ENCODE measurements at regions not wholly inside any gene's neighbourhood (a gene's known extent, or its start where the extent isn't known, plus 50 kb on each side); places are given as distances from the start of the nearest gene placed in this dataset.

DNA sequence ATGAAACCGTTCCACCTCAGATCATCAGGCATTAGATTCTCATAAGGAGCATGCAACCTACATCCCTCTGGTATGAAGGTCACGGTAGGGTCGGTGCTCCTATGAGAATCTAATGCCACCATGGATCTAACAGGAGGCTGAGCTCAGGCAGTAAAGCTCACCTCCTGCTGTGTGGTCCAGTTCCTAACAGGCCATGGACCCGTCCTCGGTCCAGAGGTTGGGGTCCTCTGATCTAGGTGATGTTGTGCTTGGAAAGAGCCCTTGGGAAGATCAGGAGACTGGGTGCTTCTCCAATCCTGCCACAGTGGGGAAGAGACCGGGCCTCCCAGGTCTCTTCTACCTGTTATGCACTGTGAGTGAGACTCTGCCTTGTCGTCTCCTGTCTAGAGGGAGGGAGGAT, 104.6 kb downstream of the ACKR3 start:
- DNase-seq: no peak

DNA sequence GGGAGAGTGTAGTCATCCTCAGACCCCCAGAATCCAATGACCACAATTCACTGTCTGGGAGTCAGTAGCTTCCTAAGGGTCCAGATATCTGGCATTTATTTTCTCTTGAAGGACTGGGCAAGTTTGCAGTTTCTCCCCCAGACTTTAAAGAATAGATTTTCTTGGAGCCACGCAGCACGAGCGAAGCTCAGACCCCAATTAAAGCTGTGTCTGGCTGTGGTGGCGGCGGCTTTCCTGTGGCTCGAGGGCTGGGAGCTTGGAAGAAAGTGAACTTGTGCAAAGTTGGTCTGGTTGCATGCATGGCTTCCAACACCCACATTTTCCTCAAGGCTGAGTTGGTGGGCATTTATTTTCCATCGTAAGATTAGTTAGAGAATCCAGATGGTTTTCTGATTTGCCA, 105.0 kb downstream of the ACKR3 start:
- no peak for DNase-seq

DNA sequence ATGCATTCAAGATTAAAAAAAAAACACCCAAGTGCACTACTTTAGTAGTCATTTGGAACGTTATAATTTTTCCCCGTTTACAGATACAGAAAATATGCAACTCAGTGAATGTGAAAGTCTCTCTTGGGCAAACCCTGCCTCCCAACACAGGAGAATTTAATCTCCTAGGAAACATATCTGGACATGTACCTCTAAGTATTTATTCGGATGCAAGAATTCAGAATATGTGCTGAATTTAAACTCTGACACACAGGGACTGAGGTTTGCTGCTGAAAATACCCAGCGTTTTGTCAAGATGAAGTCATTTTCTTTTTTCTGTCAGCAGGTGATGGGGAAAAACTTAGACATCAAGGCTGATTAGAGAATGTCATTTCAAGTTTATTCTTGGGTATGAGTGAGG, 105.4 kb downstream of the ACKR3 start:
- DNase-seq: no peak

DNA sequence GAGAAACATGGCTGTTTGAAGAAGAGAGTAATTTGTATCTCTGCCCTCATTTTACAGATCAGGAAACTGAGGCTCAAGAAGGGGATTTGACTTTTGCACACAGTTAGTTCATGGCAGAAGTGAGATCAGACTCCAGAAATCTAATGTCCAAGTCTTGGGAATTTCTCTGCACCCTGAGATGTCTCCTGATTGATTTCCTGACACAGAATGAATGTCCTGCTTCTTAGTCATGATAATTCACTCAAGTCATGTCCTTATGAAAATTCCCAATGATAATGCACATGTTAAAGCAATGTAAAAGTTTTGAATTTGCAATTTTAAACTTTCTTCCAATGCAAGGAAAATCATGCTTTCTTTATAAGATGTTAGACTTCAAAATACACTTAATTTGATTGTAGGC, 105.9 kb downstream of the ACKR3 start:
- no peak for DNase-seq

DNA sequence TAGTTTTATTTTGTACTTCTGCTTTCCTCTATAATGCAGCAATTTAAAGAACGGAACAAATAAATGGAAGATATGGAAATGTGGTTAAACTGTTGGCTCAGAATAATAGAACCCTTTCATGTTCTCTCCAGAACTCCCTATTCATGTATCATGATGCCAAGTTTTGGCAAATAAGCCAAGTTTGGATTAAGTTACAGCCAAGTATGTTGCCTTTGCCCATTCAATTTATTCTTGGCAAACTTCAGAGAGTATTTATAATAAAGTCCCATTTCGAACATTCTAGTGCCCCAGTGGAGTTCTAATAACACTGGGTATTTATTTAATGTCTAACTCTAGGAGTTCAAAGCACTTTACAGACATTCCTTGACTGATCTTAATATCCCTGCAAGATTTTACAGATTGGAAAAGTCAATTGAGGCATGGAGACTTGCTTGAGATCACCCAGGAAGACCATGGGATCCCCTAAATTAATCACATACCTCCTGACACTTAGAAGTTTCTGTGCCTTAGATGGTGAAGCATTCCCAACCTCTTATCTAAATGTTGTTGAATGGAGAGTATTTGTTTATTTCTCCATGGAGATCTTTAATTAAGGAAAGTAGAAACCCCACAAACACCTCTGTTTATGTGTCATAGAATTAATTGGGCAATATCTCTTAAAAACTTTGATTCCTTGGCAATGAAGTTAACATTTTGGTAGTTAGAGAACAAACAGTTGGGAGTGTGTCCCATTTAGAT, 106.7 kb downstream of the ACKR3 start:
- no peak for DNase-seq

DNA sequence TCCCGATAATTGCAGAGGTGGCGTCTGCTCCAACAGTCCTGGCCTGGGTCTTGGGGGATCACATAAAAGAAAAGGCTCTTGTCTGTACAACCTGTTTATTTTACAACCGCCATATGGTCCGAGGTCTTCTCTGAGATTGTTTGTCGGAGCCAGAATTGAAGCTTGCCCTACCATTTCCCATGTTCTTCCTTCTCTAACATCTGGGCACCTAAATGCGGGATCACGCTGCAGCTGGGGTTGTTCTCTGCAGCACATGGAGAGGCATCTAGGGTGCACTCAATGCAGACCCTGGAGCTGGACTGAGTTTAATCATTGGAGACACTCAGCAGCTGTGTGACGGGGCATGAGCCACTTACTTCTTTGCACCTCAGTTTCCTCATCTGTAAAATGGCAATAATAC, 107.7 kb downstream of the ACKR3 start:
- no peak for DNase-seq

DNA sequence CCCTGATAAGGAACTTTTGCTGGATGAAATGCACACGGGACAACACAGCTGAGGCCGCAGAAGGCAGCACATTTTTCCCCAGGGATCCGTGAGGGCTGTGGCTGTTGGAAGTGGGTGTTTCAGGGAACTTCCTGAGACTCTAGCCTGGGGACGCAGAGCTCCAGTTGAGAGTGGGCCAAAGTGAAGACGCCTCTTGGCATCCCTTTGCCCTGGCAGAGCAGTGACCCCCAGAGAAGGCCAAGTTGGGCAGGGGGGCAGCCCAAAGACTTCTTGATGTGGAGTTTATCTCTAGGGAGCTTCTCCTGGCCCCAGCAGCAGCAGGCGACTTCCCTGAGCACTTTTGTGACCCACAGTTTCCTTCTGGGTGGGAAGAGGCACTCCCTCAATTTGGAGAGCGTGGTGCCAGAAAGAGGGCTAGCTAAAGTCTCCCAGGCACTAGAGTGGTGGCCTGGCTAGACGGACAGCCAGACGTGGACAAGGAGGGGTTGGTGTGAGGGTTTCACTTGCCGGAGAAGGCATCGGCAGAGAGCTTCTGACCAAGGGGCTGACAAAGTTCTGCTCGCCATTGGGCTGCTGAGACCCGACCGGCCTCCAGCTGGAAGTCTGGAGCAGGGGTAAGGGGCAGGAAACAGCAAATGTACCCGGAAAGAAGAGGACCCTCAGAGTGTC, 108.8 kb downstream of the ACKR3 start:
- DNase-seq: no peak

DNA sequence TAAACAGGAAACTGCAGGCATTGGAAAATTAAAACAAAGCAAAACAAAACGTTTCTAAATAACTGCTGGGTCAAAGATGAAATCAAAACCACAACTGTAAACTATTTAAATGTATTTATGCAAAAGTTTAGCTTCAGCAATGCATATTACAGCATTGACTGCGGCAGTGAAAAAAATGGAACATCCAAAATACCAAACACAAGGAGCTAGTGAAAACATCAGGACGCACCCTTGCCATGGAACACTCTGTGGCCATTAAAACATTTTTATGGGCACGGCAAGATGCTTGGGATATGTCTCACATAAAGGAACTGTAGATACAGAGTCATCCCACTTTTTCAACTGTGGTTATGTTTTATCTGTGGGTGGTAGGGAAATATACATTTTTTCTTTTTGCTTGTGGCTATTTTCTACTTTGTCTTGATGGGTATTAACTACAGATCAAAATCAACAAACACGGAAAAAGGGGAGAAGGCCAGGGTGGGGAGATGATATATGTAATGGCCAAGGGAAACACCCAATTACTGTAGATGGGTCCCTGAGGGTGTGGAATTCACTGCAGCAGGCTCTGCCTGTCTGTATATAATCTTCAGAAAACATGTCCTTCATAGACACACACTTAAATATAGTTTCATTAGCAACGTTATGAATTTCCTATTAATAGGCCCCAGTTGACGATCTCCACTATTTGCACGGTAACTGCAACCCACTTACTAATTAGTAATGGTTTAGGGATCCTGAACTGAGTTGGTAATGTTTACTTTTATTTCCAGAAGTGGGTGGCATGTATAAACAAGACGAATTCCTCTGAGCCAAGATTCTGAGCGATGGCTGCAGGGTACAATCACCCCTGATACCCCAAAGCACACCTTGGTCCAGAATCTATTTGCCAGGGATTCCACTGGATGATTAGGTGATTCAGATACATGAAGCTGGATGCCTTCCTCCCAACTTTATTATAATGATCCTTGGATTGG, 110.5 kb downstream of the ACKR3 start:
- no peak for DNase-seq

DNA sequence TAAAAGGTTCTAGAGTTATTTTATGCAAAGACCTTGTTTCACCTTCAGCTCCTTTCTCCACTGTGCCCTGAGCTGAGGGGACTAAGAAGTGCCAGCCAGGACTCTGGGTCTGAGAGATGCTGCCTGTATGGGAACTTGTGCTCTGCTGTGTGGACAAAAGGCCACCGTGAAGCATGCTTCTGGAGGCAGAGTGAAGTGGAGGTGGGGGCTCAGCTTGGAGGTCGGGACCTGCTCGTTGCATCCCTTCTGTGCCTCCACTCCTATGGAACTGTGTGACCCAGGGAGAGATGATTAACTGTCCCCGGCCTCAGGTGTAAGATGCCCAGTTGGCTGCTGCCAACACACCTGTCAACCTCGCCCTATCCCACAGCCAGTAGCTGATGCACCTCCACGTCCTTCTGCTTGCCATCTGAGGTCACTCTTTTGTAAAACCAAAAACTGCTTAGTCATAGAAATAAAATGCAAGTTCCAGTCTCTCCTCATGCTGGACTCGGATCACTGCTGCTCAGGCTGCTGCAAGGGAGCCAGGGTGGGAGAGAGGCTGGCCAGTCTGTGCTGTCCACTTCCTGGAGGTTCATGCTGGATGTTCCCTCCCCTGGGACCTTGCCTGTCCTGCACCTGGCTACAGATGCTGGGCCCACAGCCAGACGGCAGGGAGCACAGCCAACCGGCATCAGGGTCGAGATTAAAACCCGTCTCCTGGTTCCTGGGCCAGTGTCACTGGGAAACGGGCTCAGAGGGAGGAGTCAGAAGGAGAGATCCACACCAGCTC, 113.2 kb downstream of the ACKR3 start:
- DNase-seq: no peak

DNA sequence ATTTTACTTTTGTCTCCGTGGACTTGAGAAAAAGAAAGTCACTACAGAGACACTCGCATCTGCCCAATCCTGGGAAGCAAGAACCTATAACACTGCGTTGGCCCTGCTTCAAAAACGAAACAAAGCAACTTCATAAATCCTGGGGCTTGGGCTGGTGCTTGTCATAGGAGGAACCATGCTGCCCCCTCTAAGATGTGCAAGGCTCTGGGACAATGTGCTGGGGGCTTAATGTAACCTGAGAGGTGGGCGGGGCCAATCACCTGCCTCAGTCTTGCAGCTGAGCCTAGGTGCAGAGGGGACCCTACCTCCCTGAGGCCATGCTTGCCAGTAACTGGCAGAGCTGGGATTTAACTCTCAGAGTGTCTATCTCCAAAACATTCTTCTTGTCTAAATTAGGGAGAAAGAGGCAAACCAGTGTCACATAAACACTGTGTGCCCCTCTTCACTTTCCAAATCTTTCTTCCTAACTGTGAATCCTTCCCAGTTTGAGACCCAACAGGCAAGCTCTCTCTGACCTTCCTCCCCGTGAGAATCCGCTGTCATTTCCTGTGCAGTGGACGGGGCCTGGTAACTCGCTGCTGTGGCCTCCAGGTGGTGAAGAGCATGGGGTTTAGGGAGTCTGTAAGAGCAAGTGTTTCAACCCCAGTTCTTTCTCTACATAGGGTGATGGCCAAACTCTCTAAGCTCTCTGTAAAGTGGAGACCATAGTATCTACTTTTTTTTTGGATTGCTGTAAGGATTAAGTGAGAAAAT, 115.1 kb downstream of the ACKR3 start:
- DNase-seq: no peak

DNA sequence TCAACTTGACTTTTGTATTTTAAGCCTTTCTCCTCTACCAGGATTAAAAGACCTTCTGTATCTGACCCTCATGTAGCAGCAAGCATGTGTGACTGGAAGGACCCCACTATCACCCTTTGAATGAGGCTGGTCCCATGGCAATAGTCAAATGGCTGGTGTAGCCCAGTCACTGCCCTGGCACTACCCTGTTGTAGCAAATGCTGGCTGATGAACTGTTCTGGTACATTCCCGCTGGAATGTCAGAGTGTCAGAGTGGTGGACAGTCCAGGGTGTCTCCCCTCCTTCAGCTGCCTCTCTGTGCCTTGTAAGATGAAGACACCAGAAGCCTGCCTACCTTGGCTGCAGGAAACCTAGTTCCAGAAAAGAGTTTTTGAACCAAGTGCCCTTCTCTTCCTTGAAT, 115.7 kb downstream of the ACKR3 start:
- DNase-seq: no peak

DNA sequence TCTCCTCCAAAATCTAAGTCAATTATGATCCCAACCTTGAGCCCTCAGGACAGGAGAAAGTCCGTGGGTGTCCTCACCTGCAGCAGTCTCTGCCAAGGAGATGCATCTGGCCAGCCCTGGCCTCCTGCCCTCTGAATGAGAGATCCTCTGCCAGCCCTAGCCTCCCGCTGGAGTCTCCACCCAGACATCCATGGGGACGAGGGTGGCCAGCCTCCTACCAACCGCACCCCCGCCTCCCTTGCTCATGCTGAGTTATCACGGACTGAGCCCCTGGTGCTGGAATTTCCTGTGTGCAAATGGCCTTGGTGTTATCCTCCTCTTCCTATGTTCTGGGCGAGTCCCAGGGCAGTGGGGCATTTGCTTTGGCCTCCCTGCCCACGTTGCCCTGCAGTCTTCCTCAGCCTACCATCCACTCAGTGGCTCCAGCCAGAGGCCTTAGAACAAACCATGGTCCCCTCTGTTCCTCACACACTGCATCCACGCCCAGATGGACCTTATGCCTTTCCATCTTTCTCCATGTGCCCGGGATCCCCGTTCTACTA, 116.4 kb downstream of the ACKR3 start:
- DNase-seq: no peak

DNA sequence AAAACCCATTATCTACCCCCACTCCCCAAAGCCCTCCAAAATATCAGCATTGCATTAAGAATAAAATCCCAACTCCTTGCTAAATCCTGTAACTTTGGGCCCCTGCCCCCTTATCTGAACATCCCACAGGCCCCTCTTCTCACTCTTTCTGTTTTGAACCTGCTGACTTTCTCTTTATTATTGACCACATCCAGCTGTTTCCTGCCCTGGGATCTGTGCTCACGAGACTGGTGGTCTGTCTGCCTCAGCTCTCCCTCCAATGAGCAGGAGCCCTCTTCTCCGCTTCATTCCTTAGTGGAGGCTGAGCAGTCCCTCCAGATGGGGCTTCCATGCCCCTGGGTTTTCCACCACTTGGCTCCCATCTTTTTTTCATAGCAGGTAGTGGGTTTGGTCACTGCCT, 116.9 kb downstream of the ACKR3 start:
- no peak for DNase-seq

DNA sequence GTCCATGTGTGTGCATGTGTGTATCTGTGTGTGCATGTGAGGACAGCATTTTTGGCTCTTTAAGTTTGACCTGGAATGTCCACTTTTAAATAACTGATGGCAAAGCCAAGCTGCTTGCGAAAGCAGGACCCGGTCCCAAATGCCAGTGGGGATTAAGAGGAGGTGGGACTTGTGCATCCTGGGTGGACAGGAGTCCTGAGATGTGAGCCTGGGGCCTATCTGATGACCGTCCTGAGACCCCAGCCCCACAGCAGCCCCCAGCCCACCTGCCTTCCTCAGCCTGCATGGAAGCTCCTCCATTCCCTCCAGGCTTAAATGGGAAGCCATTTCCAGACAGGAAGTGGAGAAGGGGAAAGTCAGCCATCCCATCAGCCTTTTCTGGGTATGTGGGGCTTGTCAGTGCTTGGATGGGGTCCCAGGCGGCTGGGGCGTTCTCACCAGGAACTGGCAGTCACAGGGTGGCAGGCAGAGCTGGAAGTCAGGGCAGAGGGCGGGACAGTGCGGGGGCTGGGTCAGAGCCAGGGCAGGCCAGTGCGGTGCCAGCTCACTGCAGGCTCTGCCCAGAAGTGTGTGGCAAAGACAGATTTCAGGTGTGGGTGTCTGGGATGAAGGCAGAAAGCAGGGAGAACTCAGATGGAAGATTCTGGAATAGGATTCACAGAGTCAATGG, 117.8 kb downstream of the ACKR3 start:
- no peak for DNase-seq

DNA sequence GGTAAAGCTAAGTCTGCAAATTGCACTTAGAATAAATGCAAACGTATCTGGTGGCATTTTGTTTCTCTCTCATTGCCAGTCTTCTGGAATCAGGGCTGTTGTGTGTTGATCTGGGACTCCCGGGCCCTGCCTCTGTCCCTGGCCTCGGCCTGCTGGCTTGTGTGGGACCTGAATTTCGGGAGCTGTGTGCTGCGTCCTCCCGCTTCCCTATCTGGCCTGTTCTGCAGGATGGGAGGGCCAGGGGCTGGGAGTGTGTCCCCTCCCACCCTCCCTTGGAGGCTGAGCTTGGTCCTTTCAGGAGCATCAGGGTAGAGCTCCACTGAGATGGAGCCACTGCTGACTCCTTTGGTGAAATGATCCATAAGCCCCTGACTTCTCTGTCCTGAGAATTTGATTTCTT, 118.5 kb downstream of the ACKR3 start:
- no peak for DNase-seq

DNA sequence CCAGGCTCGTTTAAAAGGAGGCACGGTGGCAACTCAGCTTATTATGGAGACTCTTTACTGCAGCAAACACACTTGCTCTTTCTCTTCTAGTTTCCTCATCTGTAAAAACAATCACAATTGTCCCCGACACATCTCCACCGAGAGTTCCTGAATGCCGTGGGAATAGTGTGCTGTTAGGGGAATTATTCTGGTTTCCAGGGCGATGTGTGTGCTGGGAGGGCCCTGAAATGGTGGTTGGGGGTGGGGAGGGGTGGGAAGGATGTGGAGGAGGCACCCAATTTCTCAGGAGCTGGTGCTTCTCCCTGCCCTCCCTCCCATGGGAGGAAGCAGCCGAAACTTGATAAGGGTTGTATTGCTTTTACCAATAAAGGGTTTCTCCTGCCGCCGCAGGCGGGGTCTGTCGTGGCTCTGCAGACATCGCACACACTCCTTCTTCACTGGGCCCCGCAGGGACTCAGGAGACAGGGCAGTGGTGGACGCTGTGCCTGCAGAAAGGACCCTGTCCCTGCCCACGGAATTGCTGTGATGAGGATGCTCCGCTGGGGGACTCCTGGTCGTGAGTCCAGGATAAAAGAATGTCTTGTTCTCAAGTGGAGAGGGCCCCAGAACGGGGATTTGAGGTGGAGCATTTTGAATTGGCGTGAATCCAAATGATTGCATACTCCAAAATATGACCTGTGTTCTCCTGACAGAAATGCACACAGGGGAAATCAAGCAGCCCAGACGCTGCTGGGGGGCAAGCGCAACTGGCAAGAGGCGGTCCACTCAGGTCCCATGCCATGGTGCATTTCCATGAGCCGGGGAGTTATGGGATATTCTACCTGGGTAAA, 119.2 kb downstream of the ACKR3 start:
- no peak for DNase-seq

DNA sequence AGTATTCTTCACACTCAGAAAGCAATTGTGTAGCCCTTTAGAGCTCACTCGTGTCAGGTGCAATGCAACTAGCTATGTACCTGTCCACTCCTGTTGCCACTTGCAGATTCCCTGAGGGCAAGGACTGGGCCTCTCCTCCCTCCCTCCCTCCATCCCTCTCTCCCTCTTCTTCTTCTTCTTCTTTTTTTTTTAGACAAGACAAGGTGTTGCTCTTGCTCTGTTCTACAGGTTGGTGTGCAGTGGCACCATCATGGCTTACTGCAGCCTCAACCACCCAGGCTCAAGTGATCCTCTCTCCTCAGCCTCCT, 119.7 kb downstream of the ACKR3 start:
- no peak for DNase-seq

DNA sequence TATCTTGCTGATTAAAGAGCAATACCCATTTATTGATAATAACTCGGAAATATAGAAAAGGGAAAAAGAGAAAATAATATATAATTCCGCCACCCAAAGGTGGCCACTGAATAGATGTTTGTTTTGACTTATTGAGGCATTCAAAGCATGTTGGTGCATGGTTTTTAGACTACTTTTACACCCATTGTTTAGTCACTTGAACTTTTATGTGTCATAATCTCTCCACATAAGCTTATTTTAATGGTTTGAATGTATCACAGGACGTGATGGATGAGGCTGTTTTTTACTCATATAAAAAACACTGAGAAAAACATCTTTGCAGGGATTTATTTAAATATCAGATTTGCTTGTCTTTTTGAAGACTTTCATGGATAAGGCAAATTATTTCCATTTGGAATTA, 120.4 kb downstream of the ACKR3 start:
- DNase-seq: no peak

DNA sequence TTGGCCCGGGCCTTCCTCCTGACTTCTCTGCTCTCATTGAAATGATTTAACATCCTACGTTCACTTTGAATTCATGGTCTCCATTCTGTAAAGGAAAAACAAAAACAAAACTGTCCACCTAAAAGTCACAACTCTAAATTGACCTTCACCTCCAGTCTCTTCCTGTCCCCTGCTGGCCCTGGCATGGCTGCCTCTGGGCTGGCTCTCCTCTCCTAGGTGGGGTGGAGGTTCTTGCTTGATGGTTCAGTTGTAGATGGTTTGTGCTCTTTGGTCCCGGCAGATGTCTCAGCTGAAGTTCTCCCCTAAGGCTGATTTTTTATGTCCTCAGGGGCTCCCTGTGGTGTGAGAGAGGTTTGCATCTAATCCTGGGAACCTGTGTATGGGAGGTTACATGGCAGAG, 121.1 kb downstream of the ACKR3 start:
- DNase-seq: no peak

DNA sequence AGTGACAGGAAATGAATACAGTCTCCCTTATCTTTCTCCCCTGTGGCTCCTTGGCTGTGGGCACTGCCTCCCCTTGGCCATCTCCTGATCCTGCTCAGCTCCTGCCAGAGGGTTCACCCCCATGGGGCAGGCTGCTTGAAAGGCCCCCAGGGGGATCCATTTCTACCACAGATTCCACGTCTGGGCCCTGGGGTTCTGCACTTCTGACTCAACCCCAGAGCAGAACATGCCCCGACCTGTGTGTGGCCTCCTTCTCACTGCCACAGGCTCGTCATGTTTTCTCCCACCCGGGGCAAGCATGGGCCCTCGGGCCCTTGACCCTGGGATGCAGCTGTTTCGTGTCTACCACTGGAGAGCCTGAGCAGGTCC, 122.2 kb downstream of the ACKR3 start:
- no peak for DNase-seq

DNA sequence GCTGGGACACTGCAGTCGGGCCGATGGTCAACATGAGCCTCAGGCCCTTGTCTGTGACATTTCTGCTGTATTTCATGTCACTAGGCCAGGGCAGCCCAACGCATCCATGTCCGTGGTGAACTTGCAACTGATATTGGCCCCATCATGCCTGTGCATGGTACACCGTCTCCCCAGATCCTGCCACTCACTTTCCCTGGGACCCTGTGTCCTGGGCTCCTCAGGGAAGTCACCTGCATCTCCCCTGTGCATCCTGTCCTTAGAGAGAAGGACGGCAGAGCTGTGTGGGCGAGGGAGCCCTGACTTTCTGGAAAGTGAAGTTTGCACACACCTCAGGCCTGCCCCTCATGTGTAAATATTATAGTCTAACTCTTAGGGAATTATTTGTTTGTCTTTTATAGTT, 123.3 kb downstream of the ACKR3 start:
- no peak for DNase-seq
